NB4 (cell line): ENCODE measurements at regions not wholly inside any gene's neighbourhood (a gene's known extent, or its start where the extent isn't known, plus 50 kb on each side); places are given as distances from the start of the nearest gene placed in this dataset.

Experiments
- DNase-seq: peaks from one replicate; pipeline ENCODE4 v3.0.0; 2010; ENCODE audit warnings: low read depth
- H3K4me3 ChIP-seq: one replicate; pipeline ENCODE4 v1.5.1; 2011; ENCODE audit warnings: mild to moderate bottlenecking, low read depth, low read length, moderate library complexity
- CTCF ChIP-seq: IDR thresholded peaks from one replicate; pipeline ENCODE4 v1.5.1; 2012; ENCODE audit warnings: low read depth, low read length
- MAX ChIP-seq: IDR thresholded peaks from 2 replicates; pipeline ENCODE4 v1.6.1; 2011; ENCODE audit warnings: low read depth, low read length
- MYC ChIP-seq: IDR thresholded peaks from 2 replicates; pipeline ENCODE4 v1.6.1; 2011; ENCODE audit warnings: low read depth, low read length
- POLR2A ChIP-seq: IDR thresholded peaks from 2 replicates; pipeline ENCODE4 v1.6.1; 2011; ENCODE audit warnings: mild to moderate bottlenecking; ENCODE audit not compliant: insufficient read length; ENCODE audit errors: extremely low read depth

GRCh38 chrX:69082753-69083150 lies 82.5 kb downstream of the PJA1 start:
- TF ChIP-seq CTCF (no peak), POLR2A (no peak), MYC (no peak), MAX (no peak)
- no peak overlapping the region for H3K4me3 ChIP-seq
- no peak for DNase-seq

- H3K4me3 ChIP-seq, result no peak overlapping the region
- no peak for DNase-seq
- no peak for TF ChIP-seq MYC
- no peak for TF ChIP-seq POLR2A
- TF ChIP-seq MAX, result no peak
- TF ChIP-seq CTCF, result no peak
Measured at GRCh38 chrX:69082055-69082752, 83.0 kb downstream of the PJA1 start.

- no peak overlapping the region for H3K4me3 ChIP-seq
- DNase-seq, result peak; percentile 2
Measured at GRCh38 chrX:69080855-69081465, 84.3 kb downstream of the PJA1 start.

GRCh38 chrX:69079268-69079667 lies 86.0 kb downstream of the PJA1 start:
- no peak for TF ChIP-seq CTCF
- no peak overlapping the region for H3K4me3 ChIP-seq
- DNase-seq, result no peak

More at GRCh38 chrX:69080855-69081465, 84.3 kb downstream of the PJA1 start:
- TF ChIP-seq MYC (no peak), POLR2A (no peak), CTCF (no peak), MAX (no peak)

- H3K4me3 ChIP-seq, result no peak overlapping the region
- no peak for DNase-seq
- TF ChIP-seq POLR2A (no peak), MYC (no peak), MAX (no peak), CTCF (no peak)
Measured at GRCh38 chrX:69077895-69078455, 87.3 kb downstream of the PJA1 start.

- TF ChIP-seq MYC (no peak), MAX (no peak), CTCF (no peak), POLR2A (no peak)
- peak; percentile 30 for DNase-seq
- no peak overlapping the region for H3K4me3 ChIP-seq
Measured at GRCh38 chrX:69076088-69076487, 89.2 kb downstream of the PJA1 start.
